Astrocyte of the spinal cord (primary cell): ENCODE measurements at regions not wholly inside any gene's neighbourhood (a gene's known extent, or its start where the extent isn't known, plus 50 kb on each side); places are given as distances from the start of the nearest gene placed in this dataset.

Experiments
- DNase-seq: peaks from one replicate; pipeline ENCODE4 v3.0.0; 2011; ENCODE audit warnings: low read depth, low spot score
- H3K4me3 ChIP-seq: 2 replicates; pipeline ENCODE4 v1.5.1; 2011; ENCODE audit warnings: low read depth, mild to moderate bottlenecking, low read length, moderate library complexity
- CTCF ChIP-seq: IDR thresholded peaks from 2 replicates; pipeline ENCODE4 v1.5.1; 2012; ENCODE audit warnings: low read depth, mild to moderate bottlenecking, low read length, inconsistent platforms
- in situ Hi-C: cut with HindIII; loops from 2 replicates; pipeline ENCODE4 v1.10.0; 2017; ENCODE audit warnings: low sequenced_read_pairs

GRCh38 chr1:87472716-87473115 lies 144.0 kb downstream of the LMO4 start:
- TF ChIP-seq CTCF: no peak
- H3K4me3 ChIP-seq: no peak overlapping the region
- in situ Hi-C loops: no loop called here
- no peak for DNase-seq

- in situ Hi-C loops: no loop called here
- TF ChIP-seq CTCF: no peak
- no peak overlapping the region for H3K4me3 ChIP-seq
- no peak for DNase-seq
Measured at GRCh38 chr1:87473203-87473661, 144.6 kb downstream of the LMO4 start.

GRCh38 chr1:87474098-87474497 lies 145.4 kb downstream of the LMO4 start:
- TF ChIP-seq CTCF: no peak
- in situ Hi-C loops: no loop called here

GRCh38 chr1:87478231-87478630 lies 149.6 kb downstream of the LMO4 start:
- DNase-seq: peak; percentile 3
- in situ Hi-C loops: no loop called here
- no peak for TF ChIP-seq CTCF
- H3K4me3 ChIP-seq: no peak overlapping the region

More at GRCh38 chr1:87474098-87474497, 145.4 kb downstream of the LMO4 start:
- no peak overlapping the region for H3K4me3 ChIP-seq
- DNase-seq: no peak

GRCh38 chr1:87495147-87495546 lies 166.5 kb downstream of the LMO4 start:
- in situ Hi-C loops: no loop called here
- H3K4me3 ChIP-seq: no peak overlapping the region
- DNase-seq: no peak
- TF ChIP-seq CTCF: no peak

GRCh38 chr1:87495870-87496269 lies 167.2 kb downstream of the LMO4 start:
- no peak overlapping the region for H3K4me3 ChIP-seq
- in situ Hi-C loops: no loop called here
- no peak for DNase-seq
- TF ChIP-seq CTCF: no peak
